Mesenchymal stem cell (in vitro differentiated cells and primary cell): ENCODE measurements at regions not wholly inside any gene's neighbourhood (a gene's known extent, or its start where the extent isn't known, plus 50 kb on each side); places are given as distances from the start of the nearest gene placed in this dataset.

Experiments
- DNase-seq: peaks from one replicate; pipeline ENCODE4 v3.0.0-alpha.2; 2013
- H2AFZ ChIP-seq: one replicate; pipeline ENCODE4 v1.6.1; 2013; ENCODE audit warnings: low read depth, mild to moderate bottlenecking, control low read depth, inconsistent platforms, low read length, moderate library complexity
- H2AK5ac ChIP-seq: 2 replicates; pipeline ENCODE4 v1.6.1; 2013; ENCODE audit warnings: low read length, moderate library complexity, mild to moderate bottlenecking, inconsistent platforms; ENCODE audit not compliant: severe bottlenecking
- H2BK120ac ChIP-seq: one replicate; pipeline ENCODE4 v1.6.1; 2013; ENCODE audit warnings: low read depth, mild to moderate bottlenecking, inconsistent platforms, low read length, moderate library complexity
- H2BK12ac ChIP-seq, 2 experiments: one replicate each; pipeline ENCODE4 v1.6.1; 2013; ENCODE audit warnings: inconsistent platforms in 2 of 2, low read length in 2 of 2, mild to moderate bottlenecking in 2 of 2, moderate library complexity in 2 of 2, control low read depth in 1 of 2
- H2BK15ac ChIP-seq: one replicate; pipeline ENCODE4 v1.6.1; 2013; ENCODE audit warnings: mild to moderate bottlenecking, low read depth, inconsistent platforms; ENCODE audit not compliant: poor library complexity, severe bottlenecking
- H2BK5ac ChIP-seq: 2 replicates; pipeline ENCODE4 v1.6.1; 2013; ENCODE audit warnings: low read depth, mild to moderate bottlenecking, low read length, control low read depth, inconsistent platforms; ENCODE audit not compliant: poor library complexity, severe bottlenecking
- H3K14ac ChIP-seq, 2 experiments: one replicate each; pipeline ENCODE4 v1.6.1; 2013; ENCODE audit warnings: inconsistent platforms in 2 of 2, low read length in 2 of 2, control low read depth in 1 of 2, mild to moderate bottlenecking in 1 of 2, moderate library complexity in 1 of 2
- H3K18ac ChIP-seq, 2 experiments: one replicate each; pipeline ENCODE4 v1.6.1; 2013; ENCODE audit warnings: inconsistent platforms in 2 of 2, low read length in 2 of 2, control low read depth in 1 of 2, low read depth in 1 of 2, mild to moderate bottlenecking in 1 of 2
- H3K23ac ChIP-seq, 2 experiments: one replicate each; pipeline ENCODE4 v1.6.1; 2013; ENCODE audit warnings: inconsistent platforms in 2 of 2, low read length in 2 of 2, mild to moderate bottlenecking in 2 of 2, moderate library complexity in 2 of 2, control low read depth in 1 of 2
- H3K27ac ChIP-seq: 2 replicates; pipeline ENCODE4 v1.5.1; 2013; ENCODE audit warnings: mild to moderate bottlenecking, moderate library complexity, low read length, control low read depth, inconsistent platforms; ENCODE audit not compliant: poor library complexity, severe bottlenecking
- H3K27me3 ChIP-seq, 2 experiments: 2 replicates each; pipeline versions ENCODE4 v1.6.1 to v1.7.0; 2013; ENCODE audit warnings: low read length in 2 of 2, mild to moderate bottlenecking in 2 of 2, moderate library complexity in 2 of 2, control low read depth in 1 of 2, inconsistent platforms in 1 of 2; ENCODE audit not compliant: control insufficient read depth in 1 of 2, insufficient read depth in 1 of 2
- H3K36me3 ChIP-seq, 2 experiments: 2 replicates each; pipeline versions ENCODE4 v1.6.1 to v1.7.0; 2013; ENCODE audit warnings: low read length in 2 of 2, control low read depth in 1 of 2, inconsistent platforms in 1 of 2, low read depth in 1 of 2, mild to moderate bottlenecking in 1 of 2; ENCODE audit not compliant: insufficient read depth in 2 of 2, control insufficient read depth in 1 of 2
- H3K4ac ChIP-seq, 2 experiments: one replicate each; pipeline ENCODE4 v1.6.1; 2013; ENCODE audit warnings: inconsistent platforms in 2 of 2, low read length in 2 of 2, mild to moderate bottlenecking in 2 of 2, moderate library complexity in 2 of 2, control low read depth in 1 of 2, low read depth in 1 of 2
- H3K4me1 ChIP-seq: 2 replicates; pipeline ENCODE4 v1.6.1; 2013; ENCODE audit warnings: low read depth, low read length, control low read depth; ENCODE audit not compliant: control insufficient read depth, insufficient read depth
- H3K4me2 ChIP-seq: 2 replicates; pipeline ENCODE4 v1.6.1; 2013; ENCODE audit warnings: low read length, mild to moderate bottlenecking, inconsistent platforms; ENCODE audit not compliant: poor library complexity, severe bottlenecking
- H3K4me3 ChIP-seq, 2 experiments: 2 replicates each; pipeline versions ENCODE4 v1.5.1 to v1.7.0; 2013; ENCODE audit warnings: low read length in 2 of 2, mild to moderate bottlenecking in 2 of 2, control low read depth in 1 of 2, low read depth in 1 of 2; ENCODE audit not compliant: insufficient read depth in 1 of 2
- H3K79me1 ChIP-seq: replicated peaks from 2 replicates; pipeline ENCODE4 v1.6.1; 2013; ENCODE audit warnings: mild to moderate bottlenecking, control low read depth, low read length, inconsistent platforms; ENCODE audit not compliant: poor library complexity, severe bottlenecking
- H3K9ac ChIP-seq: 2 replicates; pipeline ENCODE4 v1.7.0; 2013; ENCODE audit warnings: mild to moderate bottlenecking, low read length, moderate library complexity
- H3K9me3 ChIP-seq: 2 replicates; pipeline ENCODE4 v1.7.0; 2013; ENCODE audit warnings: mild to moderate bottlenecking, low read length; ENCODE audit not compliant: control insufficient read depth
- H4K8ac ChIP-seq: one replicate; pipeline ENCODE4 v1.6.1; 2013; ENCODE audit warnings: inconsistent platforms, mild to moderate bottlenecking, low read length, moderate library complexity
- H4K91ac ChIP-seq: one replicate; pipeline ENCODE4 v1.6.1; 2013; ENCODE audit warnings: mild to moderate bottlenecking, low read length, inconsistent platforms
- WGBS: methylation state at CpG from one replicate; pipeline ENCODE4 v1.1.7; 2013; ENCODE audit warnings: mixed read lengths; 5-methylcytosine and 5-hydroxymethylcytosine counted together

- DNase-seq, result peak; percentile 32
- Histone ChIP-seq H3K9me3 (no peaks in the 10 kb centered on the region), H4K91ac (no peak overlapping the region), H3K9ac (no peak overlapping the region), H3K27me3 (no peaks in the 10 kb centered on the region), H3K18ac (no peak overlapping the region), H2AK5ac (no peak overlapping the region), H2BK5ac (no peak overlapping the region), H4K8ac (no peak overlapping the region), H2BK12ac (no peak overlapping the region), H3K4me3 (no peak overlapping the region), H2BK15ac (no peak overlapping the region), H3K14ac (no peak overlapping the region), H2AFZ (no peak overlapping the region), H3K4me1 (peaks cover 2% of the 10 kb centered on the region), H3K23ac (no peak overlapping the region), H3K27ac (no peak overlapping the region), H3K79me1 (no peaks in the 10 kb centered on the region), H3K36me3 (no peaks in the 10 kb centered on the region), H2BK120ac (no peak overlapping the region), H3K4me2 (no peak overlapping the region), H3K4ac (no peak overlapping the region)
- WGBS, result 67% methylated on average over 15 of the region's 20 CpGs
These were observed 663.7 kb upstream of the B3GAT1 start for GRCh38 chr11:135075740-135076139.

DNA sequence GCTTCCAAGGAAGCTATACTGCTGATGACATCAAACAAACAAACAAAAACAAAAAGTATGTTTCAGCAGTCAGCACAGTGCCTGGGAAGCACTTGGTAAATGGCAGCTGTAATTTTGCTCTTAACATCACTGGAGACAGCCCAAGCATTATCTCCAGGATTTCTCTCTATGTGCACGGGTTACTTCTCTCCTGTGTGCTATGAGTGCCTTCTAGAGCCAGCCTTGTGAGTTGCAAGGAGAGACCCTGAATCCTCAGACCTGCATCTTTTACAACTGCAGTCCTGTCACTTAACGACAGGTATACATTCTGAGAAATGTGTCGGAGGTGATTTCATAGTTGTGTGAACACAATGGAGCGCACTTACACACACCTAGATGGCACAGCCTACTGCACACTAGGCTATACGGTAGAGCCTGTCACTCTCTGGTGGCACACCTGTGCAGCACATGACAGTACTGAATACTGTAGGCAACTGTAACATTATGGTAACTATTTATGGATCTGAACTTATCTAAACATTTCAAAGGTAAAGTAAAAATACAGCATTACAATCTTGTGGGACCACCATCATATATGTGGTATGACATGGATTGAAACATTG is 662.5 kb upstream of the B3GAT1 start:
- Histone ChIP-seq H2BK5ac (no peak overlapping the region), H3K14ac (no peak overlapping the region), H3K27ac (no peak overlapping the region), H3K4me2 (no peak overlapping the region), H2BK120ac (no peak overlapping the region), H4K91ac (no peak overlapping the region), H4K8ac (no peak overlapping the region), H3K9ac (no peak overlapping the region), H3K27me3 (no peaks in the 10 kb centered on the region), H2BK12ac (no peak overlapping the region), H3K18ac (no peak overlapping the region), H3K4me3 (no peak overlapping the region), H2BK15ac (no peak overlapping the region), H3K4ac (no peak overlapping the region), H3K4me1 (peaks cover 4% of the 10 kb centered on the region), H2AFZ (no peak overlapping the region), H2AK5ac (no peak overlapping the region), H3K36me3 (no peaks in the 10 kb centered on the region), H3K9me3 (no peaks in the 10 kb centered on the region), H3K23ac (no peak overlapping the region), H3K79me1 (no peaks in the 10 kb centered on the region)
- 88% methylated on average over 4 of the region's 5 CpGs for WGBS
- no peak for DNase-seq

GRCh38 chr11:135073870-135074269 is 661.8 kb upstream of the B3GAT1 start:
- Histone ChIP-seq H3K36me3 (no peaks in the 10 kb centered on the region), H2AK5ac (no peak overlapping the region), H3K14ac (no peak overlapping the region), H3K9ac (no peak overlapping the region), H2AFZ (no peak overlapping the region), H2BK120ac (no peak overlapping the region), H3K4me1 (peaks cover 4% of the 10 kb centered on the region), H3K18ac (no peak overlapping the region), H4K8ac (no peak overlapping the region), H2BK12ac (no peak overlapping the region), H3K27me3 (no peaks in the 10 kb centered on the region), H3K9me3 (no peaks in the 10 kb centered on the region), H3K23ac (no peak overlapping the region), H3K4me2 (no peak overlapping the region), H3K79me1 (no peaks in the 10 kb centered on the region), H3K4me3 (no peak overlapping the region), H3K4ac (no peak overlapping the region), H4K91ac (no peak overlapping the region), H2BK5ac (no peak overlapping the region), H2BK15ac (no peak overlapping the region), H3K27ac (no peak overlapping the region)
- WGBS, result 89% methylated on average over 5 of the region's 5 CpGs
- no peak for DNase-seq

GRCh38 chr11:135073381-135073780 is 661.3 kb upstream of the B3GAT1 start:
- Histone ChIP-seq H2BK15ac (no peak overlapping the region), H2AK5ac (no peak overlapping the region), H2BK120ac (no peak overlapping the region), H3K27ac (no peak overlapping the region), H3K23ac (no peak overlapping the region), H3K27me3 (no peaks in the 10 kb centered on the region), H4K8ac (no peak overlapping the region), H2AFZ (no peak overlapping the region), H3K4me3 (no peak overlapping the region), H3K4me2 (no peak overlapping the region), H3K4me1 (peaks cover 4% of the 10 kb centered on the region), H4K91ac (no peak overlapping the region), H3K18ac (no peak overlapping the region), H2BK5ac (no peak overlapping the region), H3K4ac (no peak overlapping the region), H3K79me1 (no peaks in the 10 kb centered on the region), H3K9me3 (no peaks in the 10 kb centered on the region), H2BK12ac (no peak overlapping the region), H3K36me3 (no peaks in the 10 kb centered on the region), H3K9ac (no peak overlapping the region), H3K14ac (no peak overlapping the region)
- WGBS, result 61% methylated on average over 7 of the region's 7 CpGs
- DNase-seq, result no peak
